Kasumi-1 (cell line): ENCODE measurements at regions not wholly inside any gene's neighbourhood (a gene's known extent, or its start where the extent isn't known, plus 50 kb on each side); places are given as distances from the start of the nearest gene placed in this dataset.

Experiments used
- DNase-seq, 2 experiments: peaks; one replicate each; lab custom pipeline; 2025; lab: John Stamatoyannopoulos, UW

DNA sequence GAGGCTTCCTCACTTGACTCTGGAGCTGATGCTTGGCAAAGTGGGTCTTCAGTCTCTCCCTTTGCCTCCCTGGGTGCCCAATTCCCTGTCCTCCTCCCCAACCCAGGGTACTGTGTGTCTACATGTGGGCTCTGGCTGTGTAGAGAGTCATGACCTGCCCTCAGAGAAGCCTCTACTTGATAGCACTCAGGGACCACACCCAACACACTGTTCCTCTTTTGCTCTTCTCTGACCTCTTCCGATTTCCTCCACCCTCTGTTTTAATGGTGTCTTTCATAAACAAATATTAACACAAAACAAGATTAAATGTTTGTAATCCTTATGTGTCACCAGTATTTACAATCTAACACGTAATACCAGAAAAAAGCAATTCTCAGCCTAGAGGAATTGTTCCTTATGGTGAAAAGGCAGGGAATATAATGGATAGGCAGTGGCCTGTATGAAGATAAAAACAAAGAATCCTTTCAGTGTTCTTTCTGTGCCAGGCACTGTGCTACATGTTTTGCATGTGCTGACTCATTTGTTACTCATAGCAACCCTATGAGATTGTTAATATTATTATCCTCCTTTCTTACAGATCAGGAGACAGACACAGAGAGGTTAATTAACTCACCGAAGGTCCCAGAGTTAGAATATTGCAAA, 58.2 kb downstream of the HSD3B1 start:
- DNase-seq: peak in 1 of 2 experiments; percentile 18

DNA sequence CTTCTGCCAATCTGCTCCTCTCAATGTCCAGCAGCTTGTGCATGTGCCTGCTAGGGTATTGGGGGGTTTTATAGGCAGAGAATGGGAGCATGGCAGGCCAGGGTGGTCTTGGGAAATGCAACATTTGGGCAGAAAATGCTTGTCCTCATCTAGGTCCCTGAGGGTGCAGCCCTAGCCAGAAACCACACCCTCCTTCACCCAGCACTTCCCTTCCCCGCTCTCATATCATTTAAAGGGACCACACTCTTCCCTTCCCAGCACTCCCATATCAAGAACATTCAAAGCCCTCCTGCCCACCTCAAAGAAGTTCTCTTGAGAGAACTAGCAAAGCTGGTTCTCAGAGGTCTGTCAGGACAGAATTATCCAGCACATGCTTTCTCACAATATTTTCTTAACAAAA, 62.1 kb downstream of the HSD3B1 start:
- peak; percentile 47 to 48 for DNase-seq
